ENCODE measurements at regions not wholly inside any gene's neighbourhood (a gene's known extent, or its start where the extent isn't known, plus 50 kb on each side); places are given as distances from the start of the nearest gene placed in this dataset.
"Not testable (repeated sequence)": the region's sequence is repeated elsewhere in the genome, so short reads cannot be mapped to it uniquely, and the experiment has no call there.

GRCh38 chr12:25707056-25707455, 154.0 kb upstream of the LMNTD1 start:
- no peak for DNase-seq (ENCODE audit: extremely low read depth in 1 of 11, low read depth in 9 of 11, low spot score in 4 of 11)

DNA sequence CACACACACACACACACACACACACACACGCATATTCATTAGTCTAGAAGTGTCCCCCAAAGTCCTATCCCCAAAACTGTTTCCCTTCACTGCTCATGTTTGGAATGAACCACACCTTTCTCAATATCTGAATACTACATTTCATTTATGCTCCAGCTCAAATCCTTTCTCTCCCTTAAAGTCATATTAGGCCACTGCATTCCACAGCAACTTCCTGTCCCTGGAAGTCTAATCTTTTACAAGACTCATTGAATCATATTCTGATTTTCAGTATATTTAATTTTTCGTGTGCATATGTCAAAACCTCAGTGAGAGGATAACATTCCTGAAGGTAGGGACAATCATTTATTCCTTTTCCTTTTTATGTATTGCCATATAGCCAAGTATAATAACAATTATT, 155.6 kb upstream of the LMNTD1 start:
- DNase-seq (ENCODE audit: extremely low read depth in 1 of 11, low read depth in 9 of 11, low spot score in 4 of 11), result no peak

GRCh38 chr12:25710128-25710527, 157.0 kb upstream of the LMNTD1 start:
- no peak for DNase-seq (ENCODE audit: extremely low read depth in 1 of 11, low read depth in 9 of 11, low spot score in 4 of 11)

DNA sequence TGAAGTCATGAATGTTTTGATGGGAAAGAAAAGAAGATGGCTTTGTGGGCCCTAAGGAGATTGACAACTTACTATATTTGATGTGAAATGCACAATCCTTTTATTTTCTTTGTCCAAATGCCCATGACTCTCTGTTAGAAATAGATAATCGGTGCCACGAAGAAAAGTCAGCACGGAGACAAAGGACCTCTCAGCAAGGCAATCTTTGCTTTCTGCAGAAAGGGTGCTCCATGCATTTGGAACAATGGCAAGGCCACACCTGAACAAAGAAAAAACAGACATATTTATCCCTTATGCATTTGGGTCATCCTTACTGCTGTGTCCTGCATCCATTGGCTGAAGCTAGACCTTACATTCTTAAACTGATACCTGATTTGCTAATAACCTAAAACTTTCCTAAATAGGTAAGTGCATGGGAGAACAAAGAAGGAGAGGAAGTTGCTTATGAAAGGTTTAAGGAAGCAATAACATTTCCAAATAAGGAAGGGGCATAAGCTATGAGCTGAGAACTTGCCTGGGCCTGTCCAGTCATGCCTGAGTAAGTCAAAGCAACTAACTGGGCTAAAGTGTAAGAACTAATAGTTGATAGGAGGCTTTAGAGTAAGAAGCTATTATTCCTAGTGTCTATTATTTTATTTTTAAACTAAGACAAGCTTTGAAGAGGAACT, 158.0 kb upstream of the LMNTD1 start:
- DNase-seq (ENCODE audit: extremely low read depth in 1 of 11, low read depth in 9 of 11, low spot score in 4 of 11), result not testable (repeated sequence)

- no peak for DNase-seq (ENCODE audit: extremely low read depth in 1 of 11, low read depth in 9 of 11, low spot score in 4 of 11)
These were observed 159.1 kb upstream of the LMNTD1 start for GRCh38 chr12:25712169-25712568.

DNA sequence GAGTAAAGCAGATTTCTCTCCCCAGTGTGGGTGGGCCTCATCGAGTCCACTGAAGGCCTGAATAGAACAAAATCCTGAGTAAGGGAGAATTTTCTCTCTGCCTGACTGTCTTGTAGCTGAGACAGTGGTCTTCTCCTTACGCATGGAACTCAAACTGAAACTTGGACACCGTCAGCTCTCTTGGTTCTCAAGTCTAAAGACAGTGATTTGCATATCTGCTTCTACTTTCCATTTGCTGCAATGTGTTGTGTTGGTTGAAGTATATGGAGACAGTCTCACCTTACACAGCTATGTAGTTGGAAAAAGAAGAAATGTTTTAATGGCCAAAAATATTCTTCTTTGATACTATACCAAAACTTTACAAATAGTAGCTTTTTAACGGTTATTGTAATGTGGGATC, 160.2 kb upstream of the LMNTD1 start:
- DNase-seq (ENCODE audit: extremely low read depth in 1 of 11, low read depth in 9 of 11, low spot score in 4 of 11), result no peak

GRCh38 chr12:25714198-25714984, 161.3 kb upstream of the LMNTD1 start:
- DNase-seq (ENCODE audit: extremely low read depth in 1 of 11, low read depth in 9 of 11, low spot score in 4 of 11), result no peak

DNA sequence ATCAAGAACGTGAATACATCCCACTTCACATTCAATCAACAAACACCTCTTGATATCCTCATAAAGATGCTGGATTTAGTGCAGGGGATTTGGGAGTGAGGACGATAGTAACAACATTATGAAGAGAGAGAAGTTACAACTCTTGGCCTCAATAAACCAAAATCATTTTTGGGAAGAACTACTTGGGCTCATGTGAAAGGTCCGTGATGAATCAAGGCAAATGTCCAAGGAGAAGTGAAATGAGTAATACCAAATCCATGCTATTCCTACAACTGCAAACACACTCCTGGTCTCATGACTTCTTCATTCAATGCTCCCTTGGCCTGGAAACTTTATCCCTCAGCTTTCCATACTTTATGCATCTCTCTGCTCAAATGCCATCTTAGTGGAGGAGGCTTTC, 162.0 kb upstream of the LMNTD1 start:
- DNase-seq (ENCODE audit: extremely low read depth in 1 of 11, low read depth in 9 of 11, low spot score in 4 of 11), result no peak

DNA sequence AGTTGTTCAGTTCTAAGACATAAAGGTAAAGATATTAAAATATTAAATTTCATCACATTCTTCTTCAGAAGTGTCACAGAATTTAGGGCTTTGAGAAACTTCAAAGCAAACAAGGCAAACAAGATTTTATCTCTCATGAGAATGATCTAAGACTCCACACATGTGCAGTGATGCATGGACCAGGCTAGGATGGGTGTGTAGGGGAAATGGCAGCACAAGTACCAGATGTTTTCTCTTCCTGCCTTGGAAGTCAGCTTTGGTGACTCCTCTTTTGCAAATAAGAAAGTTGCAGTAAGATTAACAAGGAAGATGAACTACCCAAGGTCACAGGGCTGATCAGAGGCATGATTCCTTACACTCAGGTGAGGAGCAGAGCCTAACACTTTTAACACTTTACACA, 163.8 kb upstream of the LMNTD1 start:
- no peak for DNase-seq (ENCODE audit: extremely low read depth in 1 of 11, low read depth in 9 of 11, low spot score in 4 of 11)

GRCh38 chr12:25717552-25717951, 164.5 kb upstream of the LMNTD1 start:
- DNase-seq (ENCODE audit: extremely low read depth in 1 of 11, low read depth in 9 of 11, low spot score in 4 of 11), result no peak

- DNase-seq (ENCODE audit: extremely low read depth in 1 of 11, low read depth in 9 of 11, low spot score in 4 of 11), result no peak
These were observed 165.1 kb upstream of the LMNTD1 start for GRCh38 chr12:25718081-25718731.

DNA sequence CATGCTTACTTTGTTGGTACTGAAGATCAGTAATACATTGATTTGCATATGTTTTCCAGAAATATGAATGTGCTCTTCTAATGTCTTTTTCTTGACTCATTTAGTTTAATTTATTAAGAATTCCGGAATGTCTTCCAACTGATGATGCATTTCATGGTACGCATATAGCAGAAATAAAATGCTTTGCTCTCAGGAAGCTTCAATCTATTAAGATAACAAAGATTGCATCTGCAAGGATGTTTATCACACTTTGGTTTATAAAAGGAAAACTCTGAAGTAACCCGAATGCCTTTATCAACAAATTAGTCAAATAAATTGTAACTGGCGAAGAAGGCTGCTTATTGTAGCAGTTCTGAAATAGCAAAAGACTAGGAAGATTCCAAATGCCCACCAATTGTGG, 166.4 kb upstream of the LMNTD1 start:
- DNase-seq (ENCODE audit: extremely low read depth in 1 of 11, low read depth in 9 of 11, low spot score in 4 of 11), result no peak

DNA sequence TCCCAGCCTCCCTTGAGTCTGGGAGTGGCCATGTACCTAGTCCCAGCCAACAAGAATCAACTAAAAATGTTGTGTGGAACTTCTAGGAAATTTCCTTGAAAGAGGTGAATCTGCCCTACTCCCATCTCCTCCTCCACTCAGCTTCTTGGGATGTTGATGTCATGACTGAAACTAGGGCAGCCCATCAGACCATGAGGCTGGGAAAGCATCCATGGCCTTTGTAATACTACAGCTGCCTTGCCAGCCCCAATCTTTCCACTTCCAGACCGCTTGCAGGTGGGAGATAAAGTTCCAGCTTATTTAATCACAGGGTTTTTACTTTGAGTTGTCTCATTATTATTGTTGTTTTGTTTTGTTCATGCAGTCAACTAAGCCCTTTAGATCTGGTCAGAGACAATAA, 170.3 kb upstream of the LMNTD1 start:
- no peak for DNase-seq (ENCODE audit: extremely low read depth in 1 of 11, low read depth in 9 of 11, low spot score in 4 of 11)

- DNase-seq (ENCODE audit: extremely low read depth in 1 of 11, low read depth in 9 of 11, low spot score in 4 of 11), result no peak
These were observed 170.9 kb upstream of the LMNTD1 start for GRCh38 chr12:25723921-25724491.

GRCh38 chr12:25725470-25725869, 172.4 kb upstream of the LMNTD1 start:
- no peak for DNase-seq (ENCODE audit: extremely low read depth in 1 of 11, low read depth in 9 of 11, low spot score in 4 of 11)

DNA sequence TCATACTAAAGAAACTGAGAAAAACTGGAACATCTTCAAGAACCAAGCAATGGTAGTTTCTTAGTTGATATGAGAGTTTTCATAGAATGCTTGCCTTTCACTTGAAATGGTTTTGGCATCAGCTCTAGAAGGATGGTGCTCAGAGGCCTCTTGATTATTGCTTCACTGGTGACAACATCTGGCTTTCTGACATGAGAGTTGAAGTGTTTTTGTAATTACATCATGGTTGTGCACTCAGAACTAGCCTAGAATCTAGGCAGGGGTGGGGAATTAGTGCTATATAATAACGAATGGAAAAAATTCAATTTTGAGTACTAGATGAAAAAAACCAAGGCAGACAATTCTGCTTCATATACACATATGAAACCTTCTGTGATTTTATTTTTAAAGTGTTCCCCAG, 172.8 kb upstream of the LMNTD1 start:
- DNase-seq (ENCODE audit: extremely low read depth in 1 of 11, low read depth in 9 of 11, low spot score in 4 of 11), result no peak

DNA sequence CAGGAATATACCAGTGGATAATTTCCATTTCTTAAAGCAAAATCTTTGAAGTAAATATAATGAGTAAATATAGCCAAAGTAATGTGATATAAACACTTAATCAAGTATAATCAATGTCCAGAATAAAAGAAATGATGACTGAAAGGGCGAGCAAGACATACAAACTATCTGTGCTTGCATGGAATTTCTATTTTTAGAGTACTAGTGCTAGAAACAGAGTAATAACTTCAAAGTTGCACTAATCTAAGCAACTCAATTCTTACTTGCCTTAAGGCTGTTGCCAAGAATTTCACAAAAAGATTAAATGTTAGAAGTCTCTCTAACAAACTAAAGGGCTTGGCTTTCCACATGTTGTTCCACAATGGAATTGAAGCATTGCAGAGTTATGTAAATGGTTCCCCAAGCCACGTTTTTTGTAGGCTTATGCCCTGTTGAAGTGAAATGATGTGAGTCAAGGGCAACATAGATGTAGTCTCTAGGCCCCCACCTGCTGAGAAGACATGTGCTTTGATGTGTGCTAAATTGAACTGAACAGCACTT, 175.0 kb upstream of the LMNTD1 start:
- DNase-seq (ENCODE audit: extremely low read depth in 1 of 11, low read depth in 9 of 11, low spot score in 4 of 11), result no peak

GRCh38 chr12:25730489-25731349, 177.6 kb upstream of the LMNTD1 start:
- DNase-seq (ENCODE audit: extremely low read depth in 1 of 11, low read depth in 9 of 11, low spot score in 4 of 11), result no peak

DNA sequence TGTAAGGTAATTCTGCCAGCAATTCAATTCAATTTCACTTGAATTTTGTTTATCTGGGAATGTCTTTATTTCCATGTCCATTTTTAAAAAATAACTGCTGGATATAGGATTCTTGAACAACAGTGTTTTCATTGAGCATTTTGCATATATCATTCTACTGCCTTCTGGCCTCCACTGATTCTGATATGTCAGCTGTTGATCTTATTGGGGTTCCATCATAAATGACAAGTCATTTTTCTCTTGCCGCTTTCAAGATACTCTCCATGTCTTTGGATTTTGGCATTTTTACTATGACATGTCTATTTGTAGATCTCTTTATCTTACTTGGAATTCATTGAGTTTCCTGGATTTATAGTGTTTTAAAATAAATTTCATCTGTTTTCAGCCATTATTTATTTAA, 180.5 kb upstream of the LMNTD1 start:
- DNase-seq (ENCODE audit: extremely low read depth in 1 of 11, low read depth in 9 of 11, low spot score in 4 of 11), result no peak
